Stimulated activated CD4-positive, alpha-beta T cell treated with anti-CD3 and anti-CD28 coated beads, Interleukin-1b, Interleukin-23, amount 100 ng/mL, for 24 hours (primary cell): ENCODE measurements at regions not wholly inside any gene's neighbourhood (a gene's known extent, or its start where the extent isn't known, plus 50 kb on each side); places are given as distances from the start of the nearest gene placed in this dataset.
"Not testable (repeated sequence)": the region's sequence is repeated elsewhere in the genome, so short reads cannot be mapped to it uniquely, and the experiment has no call there.

Experiments
- DNase-seq, 4 experiments: peaks; one replicate each; pipeline ENCODE4 v3.0.0-alpha.2; 2020; ENCODE audit warnings: low read depth in 4 of 4, low spot score in 1 of 4

DNA sequence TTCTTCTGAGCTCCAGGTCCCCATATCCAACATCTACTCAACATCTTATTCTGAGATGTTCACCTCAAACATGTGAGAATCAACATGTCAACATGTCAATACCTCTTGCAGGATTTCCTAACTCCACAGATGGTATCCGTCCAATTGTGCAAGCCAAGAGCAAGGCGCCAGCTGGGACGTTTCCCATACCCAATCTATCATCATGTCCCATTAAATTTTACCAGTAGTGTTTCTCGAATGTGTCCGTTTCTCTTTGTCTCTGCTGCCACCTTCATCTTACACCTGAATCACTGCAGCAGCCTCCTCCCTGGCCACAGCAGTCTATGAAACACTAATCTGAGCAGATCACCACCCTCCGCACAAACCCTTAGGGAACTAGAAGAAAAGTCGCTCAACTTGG lies 78.0 kb upstream of the RPS6KA2 start:
- no peak for DNase-seq

DNA sequence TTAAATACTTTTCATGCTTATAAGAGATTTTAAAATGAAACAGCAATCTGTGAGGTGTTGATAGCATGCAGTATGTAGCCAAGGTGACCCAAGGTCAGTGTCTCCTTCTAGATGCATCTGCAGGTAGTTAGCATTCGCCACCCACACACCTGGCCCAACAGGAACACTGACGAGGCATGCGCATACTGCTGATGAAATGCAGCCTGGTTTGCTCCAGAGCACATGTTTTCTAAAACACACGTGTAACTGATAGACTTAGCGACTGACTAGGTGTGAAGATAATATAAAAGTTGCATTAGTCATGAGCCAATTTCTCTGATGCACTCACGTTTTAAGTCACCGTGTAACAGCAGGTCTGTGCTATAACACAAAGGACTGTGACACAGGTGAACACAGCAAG lies 77.1 kb upstream of the RPS6KA2 start:
- DNase-seq: no peak

DNA sequence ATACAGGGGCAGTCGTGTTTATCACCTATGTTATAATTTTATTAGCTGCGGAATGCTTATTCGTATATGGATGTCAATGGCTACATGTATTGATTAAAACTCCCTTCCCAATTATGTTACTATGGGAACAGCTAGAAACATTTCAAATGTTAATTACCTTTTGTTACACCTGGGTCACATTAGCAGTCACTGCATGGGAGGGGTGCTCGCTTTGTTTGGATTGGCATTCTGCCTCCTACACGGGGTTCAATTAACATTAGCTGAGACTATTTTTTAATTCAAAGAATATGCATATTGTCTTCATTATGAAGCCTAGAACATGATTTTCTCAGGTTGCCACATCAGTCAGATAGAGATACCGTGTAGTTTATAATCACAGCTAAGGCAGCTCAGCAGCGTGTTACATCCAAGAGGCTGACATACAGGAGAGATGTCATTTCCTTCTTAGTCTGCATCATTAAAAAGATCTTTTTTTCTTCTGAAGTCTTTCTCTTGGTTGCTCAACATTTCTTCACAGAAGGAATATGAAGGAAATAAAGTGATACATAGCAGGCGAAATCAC lies 76.2 kb upstream of the RPS6KA2 start:
- no peak for DNase-seq

DNA sequence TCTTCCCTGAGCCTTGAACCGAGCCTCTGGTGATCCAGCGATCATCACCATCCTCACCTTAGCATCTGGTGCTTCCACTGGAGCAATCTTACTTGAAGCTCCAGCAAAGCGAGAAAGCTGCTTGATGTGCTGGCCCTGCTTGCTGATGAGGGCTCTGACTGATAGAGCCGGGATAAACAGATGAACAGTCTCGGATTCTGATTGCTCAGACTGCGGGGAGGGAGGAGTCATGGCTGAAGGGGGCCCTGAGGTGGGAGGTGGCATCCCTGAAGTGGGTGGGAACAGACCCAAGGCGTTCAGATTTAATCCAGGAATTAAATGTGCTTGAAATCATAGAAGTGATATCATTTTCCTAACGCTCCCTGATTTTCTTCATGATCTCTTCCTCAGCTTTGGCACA lies 74.4 kb upstream of the RPS6KA2 start:
- DNase-seq: not testable (repeated sequence)

DNA sequence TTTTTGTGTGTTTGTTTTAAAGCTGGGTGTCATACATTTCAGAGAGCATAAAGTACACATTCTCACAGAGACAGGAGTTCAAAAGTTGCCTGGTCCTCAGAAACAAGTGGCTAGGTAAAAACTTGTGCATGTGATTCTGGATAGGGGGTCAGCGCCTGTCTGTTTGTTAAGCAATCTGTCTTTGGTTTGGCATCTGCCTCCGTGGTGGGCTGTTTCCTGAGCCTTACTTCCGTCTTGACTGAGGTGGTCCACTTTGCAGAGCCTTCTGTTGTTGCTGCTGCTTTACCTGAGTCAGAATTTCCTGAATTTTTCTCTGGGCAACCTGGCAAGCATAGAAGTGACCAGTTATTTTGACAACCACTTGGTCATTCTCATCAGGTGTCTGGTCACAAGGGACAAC lies 73.8 kb upstream of the RPS6KA2 start:
- not testable (repeated sequence) for DNase-seq

DNA sequence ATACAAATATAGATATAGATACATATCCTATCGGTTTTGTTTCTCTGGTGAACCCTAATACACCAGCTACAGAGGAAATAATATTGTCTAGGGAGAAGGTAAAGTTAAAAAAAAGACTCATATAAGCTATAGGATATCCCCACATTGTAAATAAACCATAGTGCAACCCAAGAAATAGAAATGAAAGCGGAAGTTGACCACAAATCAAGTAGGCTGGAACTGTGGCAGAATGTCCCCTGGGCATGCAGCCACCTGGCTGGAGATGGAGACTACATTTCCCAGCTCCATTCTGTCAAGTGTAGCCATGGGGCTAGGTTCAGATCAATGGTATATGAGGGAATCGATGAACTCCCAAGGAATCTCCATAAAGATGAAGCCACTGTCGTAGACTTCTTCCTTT lies 70.1 kb upstream of the RPS6KA2 start:
- no peak for DNase-seq

DNA sequence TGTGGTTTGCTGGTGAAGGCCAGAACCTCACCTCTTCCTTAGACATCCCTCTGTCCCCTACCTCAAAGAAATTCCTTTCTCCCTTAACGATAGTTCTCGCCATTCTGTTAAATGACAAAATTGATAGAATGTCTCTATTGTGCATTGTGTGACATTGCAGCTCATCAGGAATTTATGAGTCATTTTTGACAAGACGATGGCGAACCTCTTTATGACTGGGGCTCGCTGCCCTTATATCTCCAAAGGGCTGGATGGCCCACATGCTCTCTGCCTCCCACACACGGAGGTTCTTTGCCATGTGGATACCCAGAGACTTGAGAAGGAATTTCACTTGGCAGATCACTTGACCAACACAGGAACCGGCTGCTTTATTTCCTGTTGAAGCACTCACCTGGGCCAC lies 66.8 kb upstream of the RPS6KA2 start:
- DNase-seq: no peak

DNA sequence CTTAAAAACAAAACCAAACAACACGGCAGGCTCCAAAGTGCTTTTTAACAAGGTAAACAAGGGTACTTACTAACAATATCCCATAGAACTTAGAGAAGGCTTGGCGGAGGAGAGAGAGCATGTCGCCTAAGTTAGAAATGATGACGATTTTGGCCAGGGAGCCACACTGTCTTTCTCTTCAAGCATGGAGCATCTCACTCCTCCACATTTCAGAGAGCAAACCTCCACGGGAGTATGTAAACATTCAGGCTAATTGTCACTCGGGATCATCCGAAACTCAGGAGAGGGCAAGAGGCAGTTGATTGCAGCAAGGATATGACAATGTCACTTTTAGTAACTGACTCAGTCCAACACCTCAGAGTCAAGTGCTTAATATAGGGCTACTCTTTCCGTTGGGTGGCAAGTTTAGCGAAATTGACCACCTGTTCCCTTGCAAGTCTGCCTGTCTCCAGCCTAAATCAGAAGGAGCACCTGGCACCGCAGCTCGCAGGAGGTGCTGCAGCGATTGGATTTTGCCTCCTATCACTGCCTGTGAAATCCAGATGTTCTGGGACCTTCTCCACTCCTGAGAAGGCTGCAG lies 65.8 kb upstream of the RPS6KA2 start:
- DNase-seq: no peak

DNA sequence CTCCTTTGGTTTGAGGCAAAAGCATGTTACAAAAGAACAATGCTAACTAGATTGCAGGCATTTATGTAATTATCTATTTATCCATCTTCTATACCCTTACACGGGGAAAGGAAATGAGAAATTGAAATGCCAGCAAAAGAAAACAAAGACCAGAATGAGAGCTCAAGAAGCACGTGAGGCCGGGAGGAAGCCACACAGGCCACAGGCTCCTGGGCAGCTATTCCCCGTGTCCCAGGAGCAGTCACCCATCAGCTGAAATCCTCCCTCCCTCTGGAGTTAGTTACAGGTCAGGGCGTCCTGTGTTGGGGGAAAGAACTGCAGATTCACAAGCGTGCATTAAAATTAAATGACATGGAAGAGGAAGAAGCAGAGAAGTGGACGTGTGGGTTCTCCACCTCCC lies 64.7 kb upstream of the RPS6KA2 start:
- no peak for DNase-seq

DNA sequence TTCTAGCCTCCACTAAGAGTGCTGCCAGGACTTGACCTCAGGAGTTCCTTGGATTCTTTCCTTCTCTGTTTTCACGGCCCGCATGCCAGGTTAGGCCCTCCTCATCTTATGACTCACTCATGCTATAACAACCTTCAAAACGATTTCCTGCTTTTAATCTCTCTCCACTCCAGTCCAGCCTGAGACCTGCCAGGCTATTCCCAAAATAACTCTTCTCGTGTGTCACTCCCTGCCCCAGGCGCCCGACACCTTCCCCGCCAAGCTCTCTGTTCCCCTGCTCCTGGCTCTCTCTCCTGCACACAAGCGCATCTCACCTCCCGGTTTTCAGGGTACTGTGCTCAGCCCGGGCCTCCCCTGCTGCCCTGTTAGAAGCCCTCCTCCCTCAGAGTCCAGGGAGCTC lies 64.1 kb upstream of the RPS6KA2 start:
- no peak for DNase-seq

DNA sequence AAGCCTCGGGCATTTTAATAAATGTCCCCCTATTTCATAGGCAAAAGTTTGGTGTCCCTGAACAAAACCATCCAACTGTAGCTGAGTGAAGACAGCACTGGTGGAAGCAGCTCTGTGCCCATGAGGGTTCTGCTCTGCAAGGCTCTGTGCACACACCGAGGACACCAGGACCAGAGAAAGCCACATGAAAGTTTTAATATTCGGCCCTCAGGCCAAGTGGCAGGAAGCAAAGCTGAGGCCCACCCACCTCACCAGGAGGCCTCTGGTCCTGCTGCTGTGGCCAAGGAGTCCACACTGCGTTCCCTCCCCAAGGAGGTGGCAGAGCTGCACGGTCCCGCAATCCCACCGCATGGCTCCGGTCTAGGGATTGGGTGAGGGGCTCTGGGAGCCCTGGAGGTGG lies 62.6 kb upstream of the RPS6KA2 start:
- no peak for DNase-seq

DNA sequence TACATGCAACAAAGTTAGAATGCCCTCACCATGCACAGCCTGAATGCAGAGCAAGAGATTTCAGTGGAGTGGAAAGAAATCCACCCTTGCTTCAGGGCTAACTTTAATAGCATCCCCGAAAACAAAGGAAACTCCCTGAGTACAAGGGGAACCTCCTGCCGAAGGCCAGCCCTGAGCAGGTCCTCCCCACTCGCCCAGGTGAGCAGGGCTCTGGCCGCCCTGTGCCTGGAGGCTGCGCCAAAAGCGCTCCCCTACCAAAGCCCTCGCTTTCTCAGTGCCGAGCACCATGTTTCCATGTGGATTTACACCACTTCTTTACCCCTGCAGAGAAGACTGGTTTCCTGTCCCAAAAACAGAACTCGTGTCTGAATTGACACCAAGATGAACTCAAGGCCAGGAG lies 61.9 kb upstream of the RPS6KA2 start:
- DNase-seq: no peak

DNA sequence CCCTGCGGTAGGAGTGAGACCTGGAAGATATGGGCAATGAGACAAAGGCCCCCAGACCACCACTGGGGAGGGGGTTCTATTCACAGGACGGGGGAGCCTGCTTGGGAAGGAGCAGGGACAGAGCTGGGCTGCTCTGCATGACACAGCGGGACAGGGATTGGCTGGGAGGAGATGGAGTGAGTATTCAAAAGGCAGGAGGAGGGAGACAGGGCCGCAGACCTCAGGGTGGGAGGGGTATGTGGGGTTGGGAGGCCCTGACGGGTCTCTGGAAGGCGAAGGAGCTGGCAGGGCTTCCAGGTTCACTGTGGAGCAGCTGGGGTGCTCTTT lies 60.8 kb upstream of the RPS6KA2 start:
- DNase-seq: no peak

DNA sequence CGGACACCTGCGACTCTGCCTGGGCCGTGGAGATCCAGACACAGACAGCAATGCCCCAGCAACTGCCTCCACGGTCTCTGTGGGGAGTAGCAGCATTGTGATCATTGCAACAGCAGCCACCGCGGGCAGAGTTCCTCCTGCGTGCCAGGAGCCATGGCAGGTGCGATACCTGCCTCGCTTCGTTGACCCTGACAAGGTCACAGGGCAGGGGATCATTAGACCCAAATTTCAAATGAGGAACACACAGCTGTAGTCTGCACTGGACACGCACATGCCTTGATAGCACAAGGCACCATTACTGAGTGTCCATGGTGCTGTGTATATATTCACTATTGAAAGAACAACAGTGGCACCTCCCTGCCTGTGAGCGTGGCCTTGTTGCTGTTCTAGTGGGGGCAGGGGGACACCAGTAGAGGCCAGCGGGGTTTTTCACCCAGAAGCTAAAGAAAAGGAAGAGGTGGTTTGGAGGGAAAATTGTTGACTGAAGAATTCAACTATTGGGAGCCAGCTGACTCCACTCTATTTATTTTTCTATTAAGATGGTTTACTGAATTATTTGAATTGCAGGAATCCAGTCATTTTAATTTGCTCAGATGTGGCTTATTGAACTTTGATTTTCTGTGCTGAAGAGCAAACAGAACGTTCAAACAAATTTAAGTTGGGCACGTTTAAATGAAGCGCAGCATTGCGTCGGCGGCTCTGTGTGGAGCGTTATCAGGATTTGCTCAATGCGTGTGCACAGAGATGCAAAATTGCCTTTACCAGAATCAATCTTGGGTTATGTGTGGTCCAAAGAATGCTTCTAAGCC lies 60.2 kb upstream of the RPS6KA2 start:
- DNase-seq: no peak

DNA sequence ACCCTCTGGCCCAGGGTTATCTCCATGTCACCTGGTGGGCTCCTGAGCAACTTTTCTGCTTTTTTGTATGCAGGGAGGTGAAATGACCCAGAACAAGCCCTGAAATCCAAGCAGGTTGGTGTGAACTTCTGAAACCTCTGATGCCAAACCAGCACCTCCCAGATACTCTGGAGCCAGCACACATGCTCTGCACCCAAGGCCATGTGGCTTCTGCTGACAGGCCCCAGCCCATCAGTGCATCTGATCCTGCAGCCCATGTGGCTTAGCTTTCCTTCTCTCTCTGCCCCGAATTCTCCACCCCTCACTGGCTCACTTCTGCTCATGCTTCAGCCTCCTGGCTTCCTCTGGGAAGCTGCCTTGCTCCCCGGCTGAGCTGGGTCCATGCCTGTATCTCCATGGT lies 59.3 kb upstream of the RPS6KA2 start:
- DNase-seq: no peak

DNA sequence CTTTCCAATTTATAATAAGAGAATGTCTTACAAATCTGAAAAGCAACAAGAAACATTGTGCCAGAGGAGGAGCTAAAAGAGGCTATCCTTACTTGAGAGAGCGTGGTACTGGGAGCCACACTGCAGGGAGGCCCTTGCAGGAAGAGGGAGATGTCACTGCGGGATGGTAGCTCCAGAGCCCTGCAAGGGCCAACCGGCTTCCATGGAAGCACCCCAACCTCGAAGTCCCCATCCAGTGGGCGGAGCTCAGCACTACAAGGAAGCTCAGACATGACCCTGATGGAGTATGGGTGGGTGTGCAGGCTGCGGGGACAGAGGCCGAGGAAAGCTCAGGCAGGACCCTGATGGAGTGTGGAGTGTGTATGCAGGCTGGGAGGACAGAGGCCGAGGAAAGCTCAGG lies 57.8 kb upstream of the RPS6KA2 start:
- no peak for DNase-seq

DNA sequence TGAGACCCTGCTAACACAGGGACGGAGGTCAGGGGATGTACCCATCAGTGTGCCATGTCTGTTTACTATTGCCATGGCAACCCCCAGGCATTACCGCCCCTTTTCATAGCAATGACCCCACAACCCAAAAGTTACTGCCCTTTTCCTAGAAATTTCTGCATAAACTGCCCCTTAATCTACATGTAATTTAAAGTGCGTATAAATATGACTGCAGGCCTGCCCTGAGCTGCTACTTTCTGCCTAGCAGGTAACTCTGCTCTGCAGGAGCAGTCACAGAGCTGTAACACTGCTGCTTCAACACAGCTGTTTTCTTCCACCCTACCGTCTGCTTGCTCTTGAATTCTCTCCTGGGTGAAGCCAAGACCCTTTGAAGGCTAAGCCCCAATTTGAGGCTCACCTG lies 57.1 kb upstream of the RPS6KA2 start:
- no peak for DNase-seq

DNA sequence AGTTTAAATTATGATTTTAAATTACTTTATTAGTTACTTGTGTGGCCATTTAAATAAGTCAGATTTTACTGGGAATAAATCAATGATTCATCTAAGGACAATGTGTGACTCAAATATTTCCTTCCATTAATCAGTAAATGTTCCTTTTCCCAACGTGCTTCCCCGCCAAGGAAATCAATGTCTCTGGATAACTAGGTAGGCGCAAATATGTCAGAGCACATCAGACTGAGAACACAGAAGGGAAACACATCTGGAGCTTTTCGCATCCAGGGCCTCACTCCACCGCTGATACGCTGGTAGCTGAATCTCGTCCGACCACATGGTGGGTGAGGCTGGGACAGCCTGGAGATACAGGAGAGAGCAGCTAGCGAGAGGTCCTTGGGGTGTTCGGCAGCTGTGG lies 56.4 kb upstream of the RPS6KA2 start:
- DNase-seq: no peak

DNA sequence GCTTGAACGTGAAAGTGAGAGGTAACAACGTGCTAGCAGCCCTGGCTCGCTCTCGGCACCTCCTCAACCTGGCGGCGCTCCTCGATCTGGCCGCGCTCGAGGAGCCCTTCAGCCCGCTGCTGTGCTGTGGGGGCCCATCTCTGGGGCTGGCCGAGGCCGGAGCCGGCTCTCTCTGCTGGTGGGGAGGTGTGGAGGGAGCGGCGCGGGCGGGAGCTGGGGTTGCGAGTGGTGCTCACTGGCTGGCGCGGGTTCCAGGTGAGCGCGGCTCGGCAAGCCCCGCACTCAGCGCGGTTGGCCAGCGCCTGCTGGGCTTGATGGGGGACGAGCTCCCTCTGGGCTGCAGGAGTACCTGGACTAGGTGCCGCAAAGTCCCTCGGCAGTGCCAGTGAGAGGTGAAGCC lies 52.5 kb upstream of the RPS6KA2 start:
- no peak for DNase-seq

DNA sequence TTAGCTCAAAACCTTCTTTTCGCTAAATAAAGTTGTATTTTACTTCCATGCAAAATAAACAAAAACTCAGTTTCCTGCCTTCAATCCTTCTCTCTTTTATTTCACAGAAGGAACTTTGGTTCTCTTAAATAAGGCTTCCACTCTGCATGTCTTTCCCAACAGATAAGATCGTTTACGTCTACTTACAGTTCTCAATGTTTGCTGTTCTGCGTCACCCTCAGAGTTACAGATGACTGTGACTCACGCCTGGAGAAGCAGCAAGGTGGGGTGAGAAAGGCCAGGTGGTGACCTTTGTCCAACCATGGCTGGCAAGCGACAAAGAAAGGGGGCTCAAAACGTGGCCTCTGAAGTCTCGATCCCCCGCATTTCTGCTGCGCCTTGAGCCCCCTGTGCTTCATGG lies 51.4 kb upstream of the RPS6KA2 start:
- DNase-seq: no peak

DNA sequence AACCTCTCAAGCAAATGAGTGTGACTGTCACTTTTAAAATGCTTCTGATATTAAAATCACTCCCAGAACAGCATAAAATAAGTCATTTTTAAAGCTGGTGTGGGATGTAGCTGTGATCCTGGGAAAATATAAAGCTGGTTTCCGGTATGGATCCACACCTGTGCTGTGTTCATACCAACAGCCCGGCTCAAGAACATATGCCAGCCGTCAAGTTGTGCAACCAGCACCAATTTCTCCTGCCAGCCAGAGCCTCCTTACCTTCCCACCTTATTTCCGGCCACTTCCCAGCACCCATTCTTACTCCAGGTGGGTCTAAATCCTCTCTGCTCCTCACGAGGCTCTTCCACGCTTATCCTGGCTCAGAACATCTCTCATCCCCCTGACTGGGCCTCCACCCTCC lies 50.9 kb upstream of the RPS6KA2 start:
- no peak for DNase-seq
